SKM-1 treated with dmso at 0.1 percent for 144 hours (cell line): ENCODE measurements at regions not wholly inside any gene's neighbourhood (a gene's known extent, or its start where the extent isn't known, plus 50 kb on each side); places are given as distances from the start of the nearest gene placed in this dataset.

Experiments
- DNase-seq: peaks from one replicate; lab custom pipeline; 2025; ENCODE audit not compliant: unreplicated experiment; lab: John Stamatoyannopoulos, UW

- no peak for DNase-seq
Measured at GRCh38 chr14:86882818-86883217, 1110.2 kb downstream of the GALC start.

GRCh38 chr14:86865934-86866333, 1127.0 kb downstream of the GALC start:
- DNase-seq = no peak

- no peak for DNase-seq
Measured at GRCh38 chr14:86858591-86858990, 1134.4 kb downstream of the GALC start.

GRCh38 chr14:86858031-86858430, 1135.0 kb downstream of the GALC start:
- no peak for DNase-seq

GRCh38 chr14:86852530-86852929, 1140.5 kb downstream of the GALC start:
- no peak for DNase-seq

- no peak for DNase-seq
Measured at GRCh38 chr14:86847140-86847539, 1145.8 kb downstream of the GALC start.

GRCh38 chr14:86838363-86838762, 1154.6 kb downstream of the GALC start:
- DNase-seq = no peak

- no peak for DNase-seq
Measured at GRCh38 chr14:86826661-86827060, 1166.3 kb downstream of the GALC start.

GRCh38 chr14:86824167-86824566, 1168.8 kb downstream of the GALC start:
- DNase-seq = no peak

GRCh38 chr14:86823581-86823980, 1169.4 kb downstream of the GALC start:
- no peak for DNase-seq

GRCh38 chr14:86815341-86815740, 1177.6 kb downstream of the GALC start:
- no peak for DNase-seq

- DNase-seq = no peak
Measured at GRCh38 chr14:86802726-86803125, 1190.3 kb downstream of the GALC start.

GRCh38 chr14:86799244-86799647, 1193.7 kb downstream of the GALC start:
- DNase-seq = no peak

GRCh38 chr14:86798330-86798729, 1194.7 kb downstream of the GALC start:
- no peak for DNase-seq

GRCh38 chr14:86797075-86797351, 1196.0 kb downstream of the GALC start:
- no peak for DNase-seq

GRCh38 chr14:86796221-86797074, 1196.5 kb downstream of the GALC start:
- DNase-seq = no peak

- DNase-seq = no peak
Measured at GRCh38 chr14:86794689-86795088, 1198.3 kb downstream of the GALC start.

GRCh38 chr14:86790408-86791364, 1202.3 kb downstream of the GALC start:
- no peak for DNase-seq

GRCh38 chr14:86788224-86788623, 1204.8 kb downstream of the GALC start:
- no peak for DNase-seq

GRCh38 chr14:86787717-86788116, 1205.3 kb downstream of the GALC start:
- no peak for DNase-seq

- no peak for DNase-seq
Measured at GRCh38 chr14:86782092-86782580, 1210.8 kb downstream of the GALC start.
